Activated CD8-positive, alpha-beta T cell treated with anti-CD3 and anti-CD28 coated beads for 36 hours (primary cell): ENCODE measurements at regions not wholly inside any gene's neighbourhood (a gene's known extent, or its start where the extent isn't known, plus 50 kb on each side); places are given as distances from the start of the nearest gene placed in this dataset.

Experiments used
- ATAC-seq: fragments of 200-7000 bp; cut with Tn5 transposase; one replicate; pipeline ENCODE4 v1.10.0; 2021; ENCODE audit warnings: mild to moderate bottlenecking, moderate library complexity
- CTCF ChIA-PET: fragments of 350-600 bp; sonication (Branson Sonifier 250); formaldehyde crosslinking; loops from one replicate; lab custom pipeline; 2021; ENCODE audit warnings: antibody characterized with exemption; lab: Charles Lee
- POLR2A ChIA-PET: fragments of 350-600 bp; sonication (Branson Sonifier 250); formaldehyde crosslinking; loops from one replicate; lab custom pipeline; 2021; ENCODE audit warnings: antibody characterized with exemption; lab: Charles Lee
- DNase-seq: peaks from one replicate; pipeline ENCODE4 v3.0.0-alpha.2; 2020
- H3K27ac Mint-ChIP-seq: one replicate; pipeline ENCODE4 v1.8.0; 2021; ENCODE audit warnings: mild to moderate bottlenecking, mixed read lengths
- H3K27me3 Mint-ChIP-seq: one replicate; pipeline ENCODE4 v1.8.0; 2021; ENCODE audit warnings: mixed read lengths
- H3K36me3 Mint-ChIP-seq: one replicate; pipeline ENCODE4 v1.8.0; 2021; ENCODE audit warnings: low read depth, mixed read lengths
- H3K4me1 Mint-ChIP-seq: one replicate; pipeline ENCODE4 v1.8.0; 2021; ENCODE audit warnings: low read depth, mixed read lengths
- H3K4me3 Mint-ChIP-seq: one replicate; pipeline ENCODE4 v1.8.0; 2021; ENCODE audit warnings: mild to moderate bottlenecking, moderate library complexity, mixed read lengths
- H3K9me3 Mint-ChIP-seq: one replicate; pipeline ENCODE4 v1.8.0; 2021; ENCODE audit warnings: mixed read lengths
- CTCF ChIP-seq: fragments of 200-600 bp; IDR thresholded peaks from one replicate; pipeline ENCODE4 v1.8.0; 2022; ENCODE audit warnings: antibody characterized with exemption, mild to moderate bottlenecking
- intact Hi-C: fragments of 100-400 bp; cut with micrococcal nuclease; formaldehyde crosslinking; loops from one replicate; pipeline ENCODE4 v1.10.0; 2022

GRCh38 chr12:76704693-76705092 lies 59.2 kb upstream of the ZDHHC17 start:
- ChIA-PET POLR2A (no interaction called here), CTCF (interaction anchor here (0.8 kb wide), 1 partner anchor 12 kb away, joined by 3 read pairs; no protein-coding TSS in a partner anchor)
- H3K9me3 Mint-ChIP-seq = no peaks in the 10 kb centered on the region
- no peak overlapping the region for H3K4me3 Mint-ChIP-seq
- DNase-seq = no peak
- no peaks in the 10 kb centered on the region for H3K4me1 Mint-ChIP-seq
- no peak overlapping the region for H3K27ac Mint-ChIP-seq
- no peaks in the 10 kb centered on the region for H3K27me3 Mint-ChIP-seq
- ATAC-seq = no peak
- TF ChIP-seq CTCF = no peak
- H3K36me3 Mint-ChIP-seq = no peaks in the 10 kb centered on the region
- intact Hi-C loops = no loop called here

- no peak for TF ChIP-seq CTCF
- H3K36me3 Mint-ChIP-seq = no peaks in the 10 kb centered on the region
- ATAC-seq (no peak), DNase-seq (no peak)
- no peak overlapping the region for H3K4me3 Mint-ChIP-seq
- ChIA-PET CTCF (interaction anchor here (1.0 kb wide), 1 partner anchor 15 kb away, joined by 3 read pairs; no protein-coding TSS in a partner anchor), POLR2A (no interaction called here)
- H3K27me3 Mint-ChIP-seq = no peaks in the 10 kb centered on the region
- intact Hi-C loops = no loop called here
- no peaks in the 10 kb centered on the region for H3K4me1 Mint-ChIP-seq
- no peak overlapping the region for H3K27ac Mint-ChIP-seq
- no peaks in the 10 kb centered on the region for H3K9me3 Mint-ChIP-seq
Observed at GRCh38 chr12:76706101-76706500, 57.8 kb upstream of the ZDHHC17 start.

- ATAC-seq = no peak
- Mint-ChIP-seq H3K36me3 (no peaks in the 10 kb centered on the region), H3K27ac (no peak overlapping the region), H3K4me3 (no peak overlapping the region), H3K27me3 (no peaks in the 10 kb centered on the region), H3K9me3 (no peaks in the 10 kb centered on the region), H3K4me1 (no peaks in the 10 kb centered on the region)
- intact Hi-C loops = no loop called here
- POLR2A ChIA-PET = no interaction called here
- DNase-seq = no peak
- CTCF ChIA-PET = no interaction called here
- TF ChIP-seq CTCF = no peak
Observed at GRCh38 chr12:76706761-76707160, 57.2 kb upstream of the ZDHHC17 start.

GRCh38 chr12:76707772-76708171 lies 56.1 kb upstream of the ZDHHC17 start:
- ATAC-seq (no peak), DNase-seq (no peak)
- no peak for TF ChIP-seq CTCF
- intact Hi-C loops = no loop called here
- Mint-ChIP-seq H3K36me3 (no peaks in the 10 kb centered on the region), H3K9me3 (no peaks in the 10 kb centered on the region), H3K4me3 (no peak overlapping the region), H3K27ac (no peak overlapping the region), H3K4me1 (no peaks in the 10 kb centered on the region), H3K27me3 (no peaks in the 10 kb centered on the region)
- CTCF ChIA-PET = interaction anchor here (1.8 kb wide), 1 partner anchor 19 kb away, joined by 4 read pairs; no protein-coding TSS in a partner anchor
- POLR2A ChIA-PET = no interaction called here

- H3K27ac Mint-ChIP-seq = no peak overlapping the region
- no peak overlapping the region for H3K4me3 Mint-ChIP-seq
- DNase-seq = no peak
- no peaks in the 10 kb centered on the region for H3K27me3 Mint-ChIP-seq
- no peak for ATAC-seq
- intact Hi-C loops = no loop called here
- no peaks in the 10 kb centered on the region for H3K36me3 Mint-ChIP-seq
- no peak for TF ChIP-seq CTCF
- no peaks in the 10 kb centered on the region for H3K9me3 Mint-ChIP-seq
- H3K4me1 Mint-ChIP-seq = no peaks in the 10 kb centered on the region
- ChIA-PET POLR2A (interaction anchor here (0.6 kb wide), 1 partner anchor 9 kb away, joined by 3 read pairs; no protein-coding TSS in a partner anchor), CTCF (interaction anchor here (1.8 kb wide), 1 partner anchor 20 kb away, joined by 4 read pairs; no protein-coding TSS in a partner anchor)
Observed at GRCh38 chr12:76708296-76708695, 55.6 kb upstream of the ZDHHC17 start.
